ENCODE measurements at regions not wholly inside any gene's neighbourhood (a gene's known extent, or its start where the extent isn't known, plus 50 kb on each side); places are given as distances from the start of the nearest gene placed in this dataset.

DNA sequence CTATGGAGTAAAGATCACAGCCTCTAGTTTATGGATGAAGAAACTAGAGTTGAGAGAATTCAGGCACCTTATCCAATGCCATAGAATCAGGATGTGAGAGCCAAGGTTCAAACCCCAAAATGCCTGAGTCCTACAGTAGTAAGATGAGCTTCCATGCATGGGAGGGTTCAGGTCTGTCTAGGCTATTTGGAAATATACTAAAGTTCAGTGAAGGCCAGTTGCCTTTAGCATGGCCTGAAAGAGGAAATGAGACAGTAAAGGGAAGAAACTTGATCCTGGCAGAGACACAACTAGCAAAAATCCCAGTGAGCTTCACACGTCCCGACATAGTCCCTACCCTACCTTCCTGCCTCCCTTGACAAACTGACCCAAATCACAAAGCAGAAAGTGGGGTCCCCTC is 317.0 kb downstream of the RASEF start:
- TF ChIP-seq EZH2 (IDR thresholded peaks at IDR 0.05; ENCODE audit: borderline replicate concordance, low read depth, low read length, poor library complexity, severe bottlenecking) = no peak
- TF ChIP-seq, protein P1, sequence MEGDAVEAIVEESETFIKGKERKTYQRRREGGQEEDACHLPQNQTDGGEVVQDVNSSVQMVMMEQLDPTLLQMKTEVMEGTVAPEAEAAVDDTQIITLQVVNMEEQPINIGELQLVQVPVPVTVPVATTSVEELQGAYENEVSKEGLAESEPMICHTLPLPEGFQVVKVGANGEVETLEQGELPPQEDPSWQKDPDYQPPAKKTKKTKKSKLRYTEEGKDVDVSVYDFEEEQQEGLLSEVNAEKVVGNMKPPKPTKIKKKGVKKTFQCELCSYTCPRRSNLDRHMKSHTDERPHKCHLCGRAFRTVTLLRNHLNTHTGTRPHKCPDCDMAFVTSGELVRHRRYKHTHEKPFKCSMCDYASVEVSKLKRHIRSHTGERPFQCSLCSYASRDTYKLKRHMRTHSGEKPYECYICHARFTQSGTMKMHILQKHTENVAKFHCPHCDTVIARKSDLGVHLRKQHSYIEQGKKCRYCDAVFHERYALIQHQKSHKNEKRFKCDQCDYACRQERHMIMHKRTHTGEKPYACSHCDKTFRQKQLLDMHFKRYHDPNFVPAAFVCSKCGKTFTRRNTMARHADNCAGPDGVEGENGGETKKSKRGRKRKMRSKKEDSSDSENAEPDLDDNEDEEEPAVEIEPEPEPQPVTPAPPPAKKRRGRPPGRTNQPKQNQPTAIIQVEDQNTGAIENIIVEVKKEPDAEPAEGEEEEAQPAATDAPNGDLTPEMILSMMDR (conservative IDR thresholded peaks at IDR 0.05; ENCODE audit: low read depth, low read length) = no peak
- Histone ChIP-seq H3K4me1 (ENCODE audit: insufficient read depth, low read length, poor library complexity, severe bottlenecking) (no peaks in the 10 kb centered on the region), H3K27ac (ENCODE audit: low read depth, low read length, poor library complexity, severe bottlenecking) (no peak overlapping the region), H3K27me3 (replicated peaks; ENCODE audit: insufficient read depth, low read depth, low read length, poor library complexity) (no peaks in the 10 kb centered on the region), H3K36me3 (ENCODE audit: insufficient read depth, low read length, poor library complexity, severe bottlenecking) (no peaks in the 10 kb centered on the region), H3K4me3 (ENCODE audit: low read depth, low read length, poor library complexity, severe bottlenecking) (no peak overlapping the region), H3K9me3 (ENCODE audit: low read depth, low read length, poor library complexity, severe bottlenecking) (no peaks in the 10 kb centered on the region)
- ChIA-PET CTCF (no interaction called here), POLR2A (ENCODE audit: low non-redundant PET) (no interaction called here)
- DNase-seq (ENCODE audit: low spot score) = no peak
- intact Hi-C loops (cut with micrococcal nuclease; ENCODE audit: unreplicated experiment) = no loop called here
- BruUV-seq (replicated peaks) = no TSS peak

DNA sequence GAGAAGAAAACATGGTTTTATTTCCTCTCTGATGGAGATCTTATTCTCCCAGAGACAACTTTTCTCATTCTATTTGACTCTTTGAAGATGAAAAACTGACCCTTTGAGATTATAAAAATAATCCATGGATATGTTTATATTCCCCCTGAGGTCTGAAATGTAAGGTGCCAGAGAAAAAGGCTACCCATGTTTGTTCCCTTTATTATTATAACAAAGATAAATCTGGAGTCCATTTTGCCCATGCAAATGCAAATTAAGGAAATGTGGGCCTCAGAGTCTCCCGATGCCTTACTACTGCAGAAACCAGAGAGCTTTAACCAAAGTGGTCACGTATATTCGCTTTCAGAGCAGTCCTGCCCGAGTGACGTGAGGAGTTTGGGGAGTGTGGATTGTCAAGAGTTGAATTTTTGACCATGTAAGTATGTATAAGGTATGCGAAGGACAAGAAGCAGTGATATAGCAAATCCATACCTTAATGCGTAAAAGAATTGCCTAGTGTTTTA is 312.5 kb downstream of the RASEF start:
- intact Hi-C loops (cut with micrococcal nuclease; ENCODE audit: unreplicated experiment) = no loop called here
- no peak overlapping the region for H3K4me3 ChIP-seq (ENCODE audit: low read depth, low read length, poor library complexity, severe bottlenecking)
- ChIA-PET POLR2A (ENCODE audit: low non-redundant PET) (no interaction called here), CTCF (no interaction called here)
- no peaks in the 10 kb centered on the region for H3K4me1 ChIP-seq (ENCODE audit: insufficient read depth, low read length, poor library complexity, severe bottlenecking)
- BruUV-seq (replicated peaks) = no TSS peak
- H3K9me3 ChIP-seq (ENCODE audit: low read depth, low read length, poor library complexity, severe bottlenecking) = no peaks in the 10 kb centered on the region
- DNase-seq (ENCODE audit: low spot score) = no peak
- H3K27ac ChIP-seq (ENCODE audit: low read depth, low read length, poor library complexity, severe bottlenecking) = no peak overlapping the region
- no peak for TF ChIP-seq EZH2 (IDR thresholded peaks at IDR 0.05; ENCODE audit: borderline replicate concordance, low read depth, low read length, poor library complexity, severe bottlenecking)
- TF ChIP-seq, protein P1 (conservative IDR thresholded peaks at IDR 0.05; ENCODE audit: low read depth, low read length) = no peak
- H3K27me3 ChIP-seq (replicated peaks; ENCODE audit: insufficient read depth, low read depth, low read length, poor library complexity) = no peaks in the 10 kb centered on the region
- H3K36me3 ChIP-seq (ENCODE audit: insufficient read depth, low read length, poor library complexity, severe bottlenecking) = no peaks in the 10 kb centered on the region

DNA sequence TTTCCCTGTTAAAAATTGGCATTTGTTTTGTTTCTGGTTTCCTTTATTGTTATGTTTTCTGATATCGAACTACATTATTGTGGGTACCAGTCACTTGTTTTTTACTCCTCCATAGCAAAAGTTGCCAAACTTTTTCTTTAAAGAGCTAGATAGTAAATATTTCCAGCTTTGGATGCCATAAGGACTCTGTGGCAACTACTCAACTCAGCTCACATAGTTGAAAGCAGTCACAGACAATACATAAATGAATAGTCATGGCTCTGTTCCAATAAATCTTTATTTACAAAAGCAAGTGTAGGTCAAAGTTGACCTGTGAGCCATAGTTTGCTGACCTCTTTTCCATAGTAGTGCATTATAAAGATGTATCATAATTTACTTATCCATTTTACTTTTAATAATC is 305.0 kb downstream of the RASEF start:
- BruUV-seq (replicated peaks) = no TSS peak
- CTCF ChIA-PET = no interaction called here

More for the DNA sequence above, 305.0 kb downstream of the RASEF start:
- Histone ChIP-seq H3K4me1 (ENCODE audit: insufficient read depth, low read length, poor library complexity, severe bottlenecking) (no peaks in the 10 kb centered on the region), H3K9me3 (ENCODE audit: low read depth, low read length, poor library complexity, severe bottlenecking) (no peaks in the 10 kb centered on the region), H3K27ac (ENCODE audit: low read depth, low read length, poor library complexity, severe bottlenecking) (no peak overlapping the region), H3K4me3 (ENCODE audit: low read depth, low read length, poor library complexity, severe bottlenecking) (no peak overlapping the region), H3K36me3 (ENCODE audit: insufficient read depth, low read length, poor library complexity, severe bottlenecking) (no peaks in the 10 kb centered on the region), H3K27me3 (replicated peaks; ENCODE audit: insufficient read depth, low read depth, low read length, poor library complexity) (peaks cover 3% of the 10 kb centered on the region)
- no peak for DNase-seq (ENCODE audit: low spot score)
- intact Hi-C loops (cut with micrococcal nuclease; ENCODE audit: unreplicated experiment) = no loop called here
- POLR2A ChIA-PET (ENCODE audit: low non-redundant PET) = interaction anchor here (0.7 kb wide), 1 partner anchor 275 kb away, joined by 4 read pairs; no protein-coding TSS in a partner anchor
- no peak for TF ChIP-seq EZH2 (IDR thresholded peaks at IDR 0.05; ENCODE audit: borderline replicate concordance, low read depth, low read length, poor library complexity, severe bottlenecking)
- TF ChIP-seq, protein P1 (conservative IDR thresholded peaks at IDR 0.05; ENCODE audit: low read depth, low read length) = no peak

Data from A673 (cell line).